Endodermal cell (in vitro differentiated cells): ENCODE measurements at regions not wholly inside any gene's neighbourhood (a gene's known extent, or its start where the extent isn't known, plus 50 kb on each side); places are given as distances from the start of the nearest gene placed in this dataset.

Experiments
- DNase-seq: peaks from one replicate; pipeline ENCODE4 v3.0.0-alpha.2; 2017
- H3K27ac ChIP-seq: 2 replicates; pipeline ENCODE4 v1.5.1; 2013; ENCODE audit warnings: mild to moderate bottlenecking, low read depth, low read length, moderate library complexity
- H3K27me3 ChIP-seq: 2 replicates; pipeline ENCODE4 v1.6.1; 2013; ENCODE audit warnings: mild to moderate bottlenecking, low read length, moderate library complexity; ENCODE audit not compliant: insufficient read depth, control insufficient read depth, poor library complexity, severe bottlenecking
- H3K36me3 ChIP-seq: 2 replicates; pipeline ENCODE4 v1.7.0; 2013; ENCODE audit warnings: mild to moderate bottlenecking, low read length, moderate library complexity; ENCODE audit not compliant: control insufficient read depth, insufficient read depth
- H3K4me1 ChIP-seq: one replicate; pipeline ENCODE4 v1.7.0; 2013; ENCODE audit warnings: low read length; ENCODE audit not compliant: control insufficient read depth, insufficient read depth
- H3K4me3 ChIP-seq: 2 replicates; pipeline ENCODE4 v1.5.1; 2013; ENCODE audit warnings: mild to moderate bottlenecking, low read length, moderate library complexity
- H3K9ac ChIP-seq: 2 replicates; pipeline ENCODE4 v1.6.1; 2013; ENCODE audit warnings: mild to moderate bottlenecking, low read length, moderate library complexity; ENCODE audit not compliant: poor library complexity, severe bottlenecking; ENCODE audit errors: extremely low read depth
- H3K9me3 ChIP-seq: 2 replicates; pipeline ENCODE4 v1.6.1; 2013; ENCODE audit warnings: mild to moderate bottlenecking, low read length, moderate library complexity; ENCODE audit not compliant: control insufficient read depth
- H3K27ac Mint-ChIP-seq: 2 replicates; pipeline ENCODE4 v1.8.0; 2020; ENCODE audit warnings: mixed read lengths
- H3K27me3 Mint-ChIP-seq: 2 replicates; pipeline ENCODE4 v1.8.0; 2021; ENCODE audit warnings: mild to moderate bottlenecking, mixed read lengths; ENCODE audit not compliant: insufficient read depth
- H3K36me3 Mint-ChIP-seq: 2 replicates; pipeline ENCODE4 v1.8.0; 2020; ENCODE audit warnings: low read depth, mixed read lengths
- H3K4me1 Mint-ChIP-seq: 2 replicates; pipeline ENCODE4 v1.8.0; 2020; ENCODE audit warnings: mixed read lengths
- H3K4me3 Mint-ChIP-seq: 2 replicates; pipeline ENCODE4 v1.8.0; 2020; ENCODE audit warnings: mild to moderate bottlenecking, moderate library complexity, mixed read lengths
- H3K9me3 Mint-ChIP-seq: 2 replicates; pipeline ENCODE4 v1.8.0; 2020; ENCODE audit warnings: mild to moderate bottlenecking, mixed read lengths
- WGBS, 2 experiments: methylation state at CpG; one replicate each; pipeline versions ENCODE4 v1.1.5 to v1.1.7; 2013; ENCODE audit warnings: missing lambda C conversion rate in 2 of 2, mixed read lengths in 1 of 2; ENCODE audit not compliant: insufficient coverage in 1 of 2, insufficient read length in 1 of 2; 5-methylcytosine and 5-hydroxymethylcytosine counted together
- TF ChIP-seq, protein P1 (sequence below): fragments of 200-600 bp; sonication (generic); conservative IDR thresholded peaks from 2 replicates; pipeline ENCODE4 v1.5.0; 2021; ENCODE audit warnings: antibody characterized with exemption, mild to moderate bottlenecking

DNA sequence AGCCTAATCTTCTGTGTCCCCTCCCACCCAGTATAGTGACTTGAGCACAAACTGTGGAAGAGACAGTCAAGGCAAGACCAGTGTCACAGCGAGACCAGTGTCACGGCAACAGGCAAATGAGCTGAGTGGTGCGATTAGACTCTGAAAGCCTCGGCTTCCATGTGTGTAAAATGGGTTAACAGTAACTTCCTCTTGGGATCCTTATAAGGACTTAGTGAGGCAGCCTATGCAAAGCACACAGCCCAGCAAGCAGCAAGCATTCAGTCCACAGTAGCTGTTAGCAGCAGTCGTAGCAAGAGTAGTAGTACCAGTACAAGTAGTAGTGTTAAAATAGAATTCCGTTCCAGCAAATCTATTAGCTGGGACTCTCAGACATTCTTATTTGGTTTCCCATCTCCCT, 334.1 kb downstream of the GABRB3 start:
- 91% methylated on average over 6 of the region's 6 CpGs for WGBS, 2 experiments
- no peak overlapping the region for H3K27ac Mint-ChIP-seq

DNA sequence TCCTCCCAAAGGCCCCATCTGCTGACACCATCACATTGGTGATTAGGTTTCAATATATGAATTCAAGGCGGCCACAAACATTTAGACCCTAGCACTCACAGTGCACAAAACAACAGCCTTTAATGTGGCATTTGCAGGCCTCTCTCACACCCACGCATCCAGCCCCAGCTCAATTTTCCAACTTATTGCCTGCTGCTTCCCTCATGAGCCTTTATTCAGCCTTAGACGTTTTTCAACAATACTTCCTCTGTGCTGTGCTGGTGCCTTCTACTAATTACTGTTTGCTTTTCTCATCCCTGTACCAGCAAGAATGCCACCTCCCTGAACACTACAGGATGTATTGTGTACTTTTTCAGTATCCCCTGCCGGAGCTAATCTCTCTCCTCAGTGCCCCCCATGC, 334.6 kb downstream of the GABRB3 start:
- DNase-seq: no peak
- H3K4me3 ChIP-seq: no peak overlapping the region
- H3K4me1 Mint-ChIP-seq: no peaks in the 10 kb centered on the region
- no peaks in the 10 kb centered on the region for H3K27me3 Mint-ChIP-seq
- no peaks in the 10 kb centered on the region for H3K36me3 ChIP-seq
- H3K9me3 Mint-ChIP-seq: peaks cover 4% of the 10 kb centered on the region
- H3K27ac ChIP-seq: no peak overlapping the region
- WGBS, 2 experiments: 83 to 86% methylated on average over 3 to 4 of the region's 4 CpGs
- no peak overlapping the region for H3K27ac Mint-ChIP-seq
- no peaks in the 10 kb centered on the region for H3K27me3 ChIP-seq
- H3K4me1 ChIP-seq: no peaks in the 10 kb centered on the region
- H3K36me3 Mint-ChIP-seq: no peaks in the 10 kb centered on the region
- no peaks in the 10 kb centered on the region for H3K9me3 ChIP-seq
- no peak overlapping the region for H3K9ac ChIP-seq
- TF ChIP-seq, protein P1, sequence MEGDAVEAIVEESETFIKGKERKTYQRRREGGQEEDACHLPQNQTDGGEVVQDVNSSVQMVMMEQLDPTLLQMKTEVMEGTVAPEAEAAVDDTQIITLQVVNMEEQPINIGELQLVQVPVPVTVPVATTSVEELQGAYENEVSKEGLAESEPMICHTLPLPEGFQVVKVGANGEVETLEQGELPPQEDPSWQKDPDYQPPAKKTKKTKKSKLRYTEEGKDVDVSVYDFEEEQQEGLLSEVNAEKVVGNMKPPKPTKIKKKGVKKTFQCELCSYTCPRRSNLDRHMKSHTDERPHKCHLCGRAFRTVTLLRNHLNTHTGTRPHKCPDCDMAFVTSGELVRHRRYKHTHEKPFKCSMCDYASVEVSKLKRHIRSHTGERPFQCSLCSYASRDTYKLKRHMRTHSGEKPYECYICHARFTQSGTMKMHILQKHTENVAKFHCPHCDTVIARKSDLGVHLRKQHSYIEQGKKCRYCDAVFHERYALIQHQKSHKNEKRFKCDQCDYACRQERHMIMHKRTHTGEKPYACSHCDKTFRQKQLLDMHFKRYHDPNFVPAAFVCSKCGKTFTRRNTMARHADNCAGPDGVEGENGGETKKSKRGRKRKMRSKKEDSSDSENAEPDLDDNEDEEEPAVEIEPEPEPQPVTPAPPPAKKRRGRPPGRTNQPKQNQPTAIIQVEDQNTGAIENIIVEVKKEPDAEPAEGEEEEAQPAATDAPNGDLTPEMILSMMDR: no peak
- no peak overlapping the region for H3K4me3 Mint-ChIP-seq

More for the DNA sequence above, 334.1 kb downstream of the GABRB3 start:
- peaks cover 4% of the 10 kb centered on the region for H3K9me3 Mint-ChIP-seq
- Histone ChIP-seq H3K9ac (no peak overlapping the region), H3K36me3 (no peaks in the 10 kb centered on the region), H3K27me3 (no peaks in the 10 kb centered on the region), H3K9me3 (no peaks in the 10 kb centered on the region), H3K4me3 (no peak overlapping the region), H3K4me1 (no peaks in the 10 kb centered on the region), H3K27ac (no peak overlapping the region)
- no peak overlapping the region for H3K4me3 Mint-ChIP-seq
- no peak for DNase-seq
- H3K4me1 Mint-ChIP-seq: no peaks in the 10 kb centered on the region
- TF ChIP-seq, protein P1: no peak
- no peaks in the 10 kb centered on the region for H3K36me3 Mint-ChIP-seq
- no peaks in the 10 kb centered on the region for H3K27me3 Mint-ChIP-seq

DNA sequence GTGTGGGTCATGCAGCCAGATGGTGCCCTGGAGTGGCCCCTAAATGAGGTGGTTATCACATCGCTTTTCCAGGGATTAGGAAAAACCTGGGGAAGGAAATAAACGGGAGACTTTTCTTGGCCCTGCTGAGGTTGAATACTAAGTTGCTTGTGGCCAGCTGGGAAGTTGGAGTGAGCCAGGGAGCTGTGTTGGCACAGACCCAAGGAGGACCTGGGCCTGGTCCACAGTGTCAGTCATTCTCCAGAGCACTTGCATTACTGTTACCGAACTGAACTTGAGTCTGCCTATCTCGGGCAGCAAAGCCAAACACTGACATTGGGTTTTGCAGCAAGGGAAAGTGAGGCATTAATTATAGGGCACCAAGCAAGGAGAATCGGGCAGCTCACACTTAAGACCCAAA, 339.0 kb downstream of the GABRB3 start:
- Histone ChIP-seq H3K27me3 (no peaks in the 10 kb centered on the region), H3K9ac (no peak overlapping the region), H3K4me1 (no peaks in the 10 kb centered on the region), H3K9me3 (peaks cover 4% of the 10 kb centered on the region), H3K27ac (no peak overlapping the region), H3K36me3 (no peaks in the 10 kb centered on the region), H3K4me3 (no peak overlapping the region)
- H3K4me1 Mint-ChIP-seq: peaks cover 4% of the 10 kb centered on the region
- TF ChIP-seq, protein P1: no peak
- no peak overlapping the region for H3K27ac Mint-ChIP-seq
- no peak for DNase-seq
- H3K4me3 Mint-ChIP-seq: no peak overlapping the region
- H3K27me3 Mint-ChIP-seq: no peaks in the 10 kb centered on the region
- H3K9me3 Mint-ChIP-seq: peaks cover 8% of the 10 kb centered on the region
- WGBS, 2 experiments: 88 to 100% methylated on average over 2 to 5 of the region's 5 CpGs
- no peaks in the 10 kb centered on the region for H3K36me3 Mint-ChIP-seq
